LNCaP clone FGC (cell line): ENCODE measurements at regions not wholly inside any gene's neighbourhood (a gene's known extent, or its start where the extent isn't known, plus 50 kb on each side); places are given as distances from the start of the nearest gene placed in this dataset.

Experiments
- DNase-seq: peaks from one replicate; pipeline ENCODE4 v3.0.0-alpha.2; 2011; ENCODE audit warnings: low read depth
- H3K4me3 ChIP-seq: 2 replicates; pipeline ENCODE4 v1.5.1; 2011; ENCODE audit warnings: mild to moderate bottlenecking, low read depth, low read length, control low read depth
- CTCF ChIP-seq: IDR thresholded peaks from 2 replicates; pipeline ENCODE4 v1.5.1; 2012; ENCODE audit warnings: mild to moderate bottlenecking; ENCODE audit not compliant: control insufficient read depth, insufficient read depth; ENCODE audit errors: extremely low read depth

- DNase-seq, result no peak
- no peak overlapping the region for H3K4me3 ChIP-seq
- peak; percentile 37 for TF ChIP-seq CTCF
Observed at GRCh38 chr1:193338194-193338593, 151.8 kb upstream of the B3GALT2 start.

- TF ChIP-seq CTCF, result no peak
- no peak overlapping the region for H3K4me3 ChIP-seq
- DNase-seq, result no peak
Observed at GRCh38 chr1:193335806-193336428, 149.5 kb upstream of the B3GALT2 start.

GRCh38 chr1:193333166-193333565, 146.8 kb upstream of the B3GALT2 start:
- H3K4me3 ChIP-seq, result no peak overlapping the region
- TF ChIP-seq CTCF, result no peak
- no peak for DNase-seq

- H3K4me3 ChIP-seq, result no peak overlapping the region
- TF ChIP-seq CTCF, result no peak
- DNase-seq, result no peak
Observed at GRCh38 chr1:193326296-193326695, 139.9 kb upstream of the B3GALT2 start.

- no peak for TF ChIP-seq CTCF
- no peak overlapping the region for H3K4me3 ChIP-seq
- no peak for DNase-seq
Observed at GRCh38 chr1:193325771-193326170, 139.4 kb upstream of the B3GALT2 start.

- TF ChIP-seq CTCF, result no peak
- no peak overlapping the region for H3K4me3 ChIP-seq
- no peak for DNase-seq
Observed at GRCh38 chr1:193325042-193325441, 138.6 kb upstream of the B3GALT2 start.

- H3K4me3 ChIP-seq, result no peak overlapping the region
- no peak for TF ChIP-seq CTCF
- DNase-seq, result no peak
Observed at GRCh38 chr1:193322211-193322610, 135.8 kb upstream of the B3GALT2 start.
